HG03095 (cell line): ENCODE measurements at regions not wholly inside any gene's neighbourhood (a gene's known extent, or its start where the extent isn't known, plus 50 kb on each side); places are given as distances from the start of the nearest gene placed in this dataset.
"Not testable (repeated sequence)": the region's sequence is repeated elsewhere in the genome, so short reads cannot be mapped to it uniquely, and the experiment has no call there.

Source experiments
- ATAC-seq: cut with Tn5 transposase; IDR thresholded peaks from one replicate; pipeline ENCODE4 v1.9.1; 2021; ENCODE audit warnings: moderate library complexity; ENCODE audit not compliant: unreplicated experiment

DNA sequence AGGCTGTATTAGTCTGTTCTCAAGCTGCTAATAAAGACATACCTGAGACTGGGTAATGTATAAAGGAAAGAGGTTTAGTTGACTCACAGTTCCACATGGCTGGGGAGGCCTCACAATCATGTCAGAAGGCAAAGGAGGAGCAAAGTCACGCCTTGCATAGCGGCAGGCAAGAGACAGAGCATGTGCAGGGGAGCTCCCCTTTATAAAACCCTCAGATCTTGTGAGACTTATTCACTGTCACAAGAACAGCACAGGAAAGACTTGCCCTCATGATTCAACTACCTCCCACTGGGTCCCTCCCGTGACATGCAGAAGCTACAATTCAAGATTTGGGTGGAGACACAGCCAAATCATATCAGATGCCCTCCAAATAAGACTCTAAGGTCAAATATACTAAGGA lies 139.4 kb upstream of the TOP1 start:
- not testable (repeated sequence) for ATAC-seq

DNA sequence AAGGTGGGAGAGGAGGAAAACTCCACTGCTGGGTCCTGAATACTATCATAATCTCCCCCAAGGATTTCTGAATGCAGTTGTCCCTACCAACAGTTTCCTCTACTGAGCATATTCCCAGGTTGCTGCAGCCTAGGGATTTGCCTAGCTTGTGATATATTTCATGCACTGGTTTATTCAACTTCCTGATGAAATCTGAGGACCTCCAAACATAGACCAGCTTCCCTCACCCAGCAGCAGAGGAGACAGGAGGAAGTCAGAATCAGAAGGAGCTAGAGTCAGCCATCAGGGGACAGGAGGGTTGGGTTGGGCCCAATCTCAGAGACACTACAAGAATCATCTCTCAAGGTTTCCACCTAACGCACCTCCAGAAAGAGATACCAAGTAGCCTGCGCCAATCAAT lies 138.4 kb upstream of the TOP1 start:
- no peak for ATAC-seq

DNA sequence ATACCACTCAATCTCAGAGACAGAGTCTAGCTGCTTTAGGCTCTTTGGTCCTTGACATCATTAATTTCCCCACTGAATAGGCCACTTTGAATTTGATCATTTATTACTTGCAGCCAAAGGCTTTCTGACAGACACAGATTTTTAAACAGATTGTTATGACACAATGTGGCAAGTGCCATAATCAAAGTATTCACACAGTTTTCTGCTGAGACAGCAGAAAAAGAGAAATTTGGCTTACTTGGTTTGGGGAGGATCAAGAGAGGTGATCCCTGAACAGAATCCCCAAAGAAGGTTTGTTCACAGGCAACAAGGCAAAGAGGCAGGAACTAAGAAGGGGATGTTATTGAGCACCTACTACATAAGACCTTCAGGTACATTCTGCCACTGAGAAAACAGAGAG lies 138.0 kb upstream of the TOP1 start:
- ATAC-seq = no peak

DNA sequence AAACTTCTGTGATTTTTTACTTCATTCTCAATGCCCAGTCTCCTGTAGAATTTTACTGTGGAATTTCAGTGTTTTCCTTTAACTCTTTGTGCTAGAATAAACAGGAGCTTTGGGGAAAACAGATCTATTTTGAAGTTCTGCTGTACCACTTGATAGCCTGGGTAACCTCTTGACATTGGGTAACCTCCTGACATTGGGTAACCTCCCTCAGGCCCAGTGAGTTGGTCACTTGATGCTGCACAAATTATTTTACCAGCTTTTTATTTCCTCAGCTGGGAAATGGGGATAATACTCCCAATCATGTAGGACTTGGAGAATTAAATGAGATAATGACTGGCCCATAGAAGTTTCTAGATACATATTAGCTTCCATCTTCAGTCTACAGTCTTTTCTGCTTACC lies 137.3 kb upstream of the TOP1 start:
- ATAC-seq = no peak

DNA sequence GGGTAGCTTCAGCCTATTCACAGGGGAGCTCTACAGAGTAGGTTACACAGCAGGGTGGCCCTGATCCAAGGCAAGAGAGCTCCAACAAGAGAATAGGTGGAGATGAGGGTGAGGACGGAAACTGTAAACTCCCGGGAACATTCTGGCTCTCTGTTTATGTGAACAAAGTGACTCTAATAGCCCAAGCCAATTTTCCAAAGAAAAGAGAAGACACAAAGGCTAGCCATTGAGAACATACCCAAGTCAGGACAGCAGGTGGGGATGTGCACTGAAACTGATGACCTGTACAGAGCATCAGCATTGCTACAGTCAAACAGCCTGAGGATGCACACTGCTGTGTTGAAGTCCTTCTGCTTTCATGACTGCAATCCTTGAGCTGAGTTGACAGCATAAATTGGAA lies 136.0 kb upstream of the TOP1 start:
- no peak for ATAC-seq

DNA sequence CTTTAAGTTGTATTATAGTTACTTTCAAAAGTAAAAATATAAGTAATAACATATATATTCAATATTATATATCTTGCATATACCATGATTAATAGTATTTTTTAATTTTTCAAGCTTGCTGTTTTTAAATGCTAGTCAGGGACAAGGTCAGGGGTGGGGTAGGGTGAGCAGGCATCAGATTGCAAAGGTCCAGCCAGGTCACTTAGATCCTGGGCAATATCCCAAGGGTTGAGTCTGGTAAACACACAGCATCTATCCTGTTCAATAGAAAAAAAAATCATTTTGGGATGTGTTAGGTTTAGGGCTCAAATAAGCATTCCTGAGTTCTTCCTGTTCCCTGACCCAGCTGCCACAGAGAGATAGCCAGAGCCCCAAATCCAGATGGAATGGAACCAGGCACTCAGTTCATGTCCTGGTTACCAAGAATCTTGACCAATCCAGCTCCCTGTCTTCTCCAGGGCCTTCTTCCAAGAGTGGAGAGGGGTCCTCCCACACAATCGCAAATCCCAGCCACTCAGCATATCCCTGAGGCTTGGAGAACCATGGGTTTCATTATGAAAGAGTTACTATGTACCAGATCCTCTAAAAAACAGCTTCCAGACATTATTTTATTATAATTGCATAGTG lies 134.9 kb upstream of the TOP1 start:
- ATAC-seq = no peak

DNA sequence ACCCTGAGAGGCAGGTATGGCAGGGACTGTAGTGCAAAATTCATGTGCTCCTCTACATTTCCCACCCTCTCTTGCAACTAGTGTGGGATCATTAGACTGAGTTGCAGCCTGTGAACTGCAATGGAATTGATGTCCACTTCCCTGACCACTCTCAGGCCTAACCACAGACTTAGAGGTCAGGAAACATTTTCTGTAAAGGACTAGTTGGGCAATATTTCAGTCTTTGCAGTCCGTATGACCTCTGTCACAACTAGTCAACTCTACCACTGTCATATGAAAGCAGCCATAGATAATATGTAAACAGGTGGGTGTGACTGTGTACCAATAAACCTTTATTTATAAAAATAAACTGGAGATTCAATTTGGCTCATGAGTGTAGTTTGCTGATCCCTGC lies 134.4 kb upstream of the TOP1 start:
- ATAC-seq = no peak

DNA sequence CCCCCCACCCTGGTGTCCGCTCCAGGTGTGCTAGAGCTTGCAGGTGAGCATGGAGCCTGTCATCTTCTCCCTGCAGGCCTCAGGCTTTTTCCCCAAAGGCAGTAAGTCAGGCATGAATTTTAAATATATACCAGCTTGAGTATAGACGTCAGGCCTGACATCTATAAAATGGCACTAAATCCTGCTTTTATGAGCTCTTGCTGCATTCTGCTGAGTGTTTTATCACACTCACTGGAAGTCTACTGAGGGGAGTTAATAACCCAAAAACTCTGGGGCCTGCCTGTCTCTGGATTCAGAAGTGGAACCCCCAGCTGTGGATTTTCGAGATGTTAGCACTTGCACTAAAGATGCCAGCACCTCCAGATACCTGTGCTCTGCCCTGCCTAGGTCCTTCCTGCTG lies 133.4 kb upstream of the TOP1 start:
- no peak for ATAC-seq

DNA sequence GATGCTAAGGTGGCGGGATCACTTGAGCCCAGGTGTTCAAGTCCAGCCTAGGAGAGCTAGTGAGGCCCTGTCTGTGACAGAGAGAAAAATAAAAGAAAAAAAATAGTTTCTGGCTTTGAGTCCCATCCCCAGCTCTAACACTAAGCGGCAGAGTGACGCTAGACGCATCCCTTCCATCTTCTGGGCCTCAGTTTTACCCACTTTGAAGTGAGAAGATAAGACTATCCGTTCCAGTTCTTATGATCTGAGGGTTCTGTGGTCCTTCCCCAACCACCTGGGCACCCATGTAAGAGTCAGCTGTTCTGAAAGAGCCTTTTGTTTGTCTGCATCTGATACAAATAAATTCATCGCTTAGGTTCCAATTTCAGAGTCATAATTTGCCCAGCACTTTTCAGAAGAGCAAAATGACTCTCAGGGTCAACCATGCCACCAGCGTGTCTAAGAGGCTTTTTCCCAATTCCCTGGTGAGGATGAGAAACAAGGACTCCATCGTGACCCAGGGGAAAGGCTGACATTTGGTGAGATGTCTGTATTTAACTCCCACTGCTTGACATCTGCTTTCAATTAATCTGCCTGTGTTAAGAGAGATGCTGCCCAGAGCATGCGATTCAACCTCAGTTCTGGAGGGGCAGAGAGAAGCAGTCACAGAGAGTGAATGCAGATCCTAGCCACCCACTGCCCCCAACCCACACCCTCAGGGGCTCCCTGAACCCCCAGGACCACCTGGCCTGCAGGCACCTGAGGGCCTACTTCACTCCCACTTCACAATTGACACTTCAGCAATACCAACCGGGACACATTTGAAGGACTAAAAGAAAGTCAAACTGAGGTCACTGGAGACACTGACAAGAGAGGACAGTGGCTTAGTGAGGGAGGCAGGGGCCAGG lies 131.6 kb upstream of the TOP1 start:
- ATAC-seq = no peak

DNA sequence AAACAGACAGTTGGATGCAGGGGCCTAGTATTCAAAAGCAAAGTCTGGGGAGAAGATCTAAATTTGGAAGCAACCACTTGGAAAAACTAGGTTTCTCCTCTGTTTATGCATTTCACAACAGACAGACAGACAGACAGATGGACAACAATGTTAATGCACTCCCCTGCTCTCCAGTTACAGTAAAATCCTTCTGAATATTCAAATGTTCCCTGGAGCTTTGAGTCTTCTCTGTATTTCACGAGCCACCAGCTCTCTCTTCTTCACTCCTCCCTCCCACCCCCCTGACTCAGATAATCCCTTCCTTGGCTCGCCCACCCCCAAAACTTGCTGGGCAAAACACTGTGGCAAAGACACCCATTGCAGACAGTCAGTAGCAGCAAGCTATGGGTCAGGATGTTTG lies 129.3 kb upstream of the TOP1 start:
- ATAC-seq = no peak

DNA sequence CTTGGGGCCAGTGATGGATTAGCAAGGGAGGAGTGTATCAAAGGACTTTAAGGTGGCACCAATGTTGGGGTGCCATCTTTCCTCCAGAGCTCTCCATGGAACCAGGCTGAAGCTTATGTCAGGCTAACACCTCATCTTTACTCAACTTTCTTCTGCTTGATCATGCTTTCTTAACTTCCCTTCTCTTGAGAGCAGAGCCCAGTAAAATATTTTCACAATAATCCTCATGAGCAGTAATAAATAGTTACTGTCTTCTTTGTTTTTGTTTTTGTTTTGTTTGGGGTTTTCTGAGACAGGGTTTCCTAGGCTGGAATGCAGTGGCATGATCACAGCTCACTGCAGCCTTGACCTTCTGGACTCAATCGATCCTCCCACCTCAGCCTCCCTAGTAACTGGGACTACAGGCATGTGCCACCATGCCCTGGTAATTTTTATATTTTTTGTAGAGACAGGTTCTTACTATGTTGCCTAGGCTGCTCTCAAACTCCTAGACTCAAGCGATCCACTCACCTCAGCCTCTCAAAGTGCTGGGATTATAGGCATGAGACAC lies 127.9 kb upstream of the TOP1 start:
- no peak for ATAC-seq

DNA sequence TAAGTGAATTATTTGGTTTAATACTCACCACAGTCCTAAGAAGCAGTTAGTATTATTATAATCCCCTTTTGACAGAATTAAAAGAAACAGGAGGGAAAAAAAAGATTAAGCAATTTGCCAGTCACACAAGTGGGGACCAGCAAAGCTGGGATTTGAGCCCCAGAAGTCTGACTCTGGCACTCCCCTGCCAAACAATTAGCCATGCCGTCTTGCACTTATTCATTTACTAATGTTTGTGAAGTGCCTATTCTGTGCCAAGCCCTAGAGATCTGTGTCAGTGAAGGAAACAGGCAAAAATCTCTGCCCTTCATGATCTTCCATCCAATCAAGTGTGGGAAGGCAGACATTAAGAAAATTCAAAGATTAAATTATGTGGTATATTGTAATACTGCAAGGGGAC lies 126.0 kb upstream of the TOP1 start:
- no peak for ATAC-seq

DNA sequence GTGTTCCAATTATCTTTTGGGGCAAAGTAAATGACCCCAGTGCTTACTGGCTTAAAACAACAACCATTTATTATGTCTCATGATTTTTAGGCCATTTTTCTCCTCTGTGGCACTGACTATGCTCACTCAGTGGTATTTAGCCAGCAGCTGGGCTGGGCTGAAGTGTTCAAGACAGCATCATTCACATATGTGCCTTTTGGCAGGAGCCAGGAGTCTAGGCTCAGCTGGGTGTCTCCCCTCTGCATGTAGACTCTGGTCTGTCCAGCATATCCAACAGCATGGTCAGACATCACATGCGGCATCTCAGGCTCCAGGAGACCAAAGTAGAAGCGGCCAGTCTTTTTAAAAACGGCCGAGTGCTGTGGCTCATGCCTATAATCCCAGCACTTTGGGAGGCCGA lies 120.3 kb upstream of the TOP1 start:
- ATAC-seq = no peak

DNA sequence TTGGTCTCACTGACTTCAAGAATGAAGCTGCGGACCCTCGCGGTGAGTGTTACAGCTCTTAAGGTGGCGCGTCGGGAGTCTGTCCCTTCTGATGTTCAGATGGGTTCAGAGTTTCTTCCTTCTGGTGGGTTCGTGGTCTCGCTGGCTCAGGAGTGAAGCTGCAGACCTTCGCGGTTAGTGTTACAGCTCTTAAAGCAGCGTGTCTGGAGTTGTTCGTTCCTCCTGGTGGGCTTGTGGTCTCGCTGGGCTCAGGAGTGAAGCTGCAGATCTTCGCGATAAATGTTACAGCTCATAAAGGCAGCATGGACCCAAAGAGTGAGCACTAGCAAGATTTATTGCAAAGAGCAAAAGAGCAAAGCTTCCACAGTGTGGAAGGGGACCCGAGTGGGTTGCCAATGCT lies 119.1 kb upstream of the TOP1 start:
- not testable (repeated sequence) for ATAC-seq

DNA sequence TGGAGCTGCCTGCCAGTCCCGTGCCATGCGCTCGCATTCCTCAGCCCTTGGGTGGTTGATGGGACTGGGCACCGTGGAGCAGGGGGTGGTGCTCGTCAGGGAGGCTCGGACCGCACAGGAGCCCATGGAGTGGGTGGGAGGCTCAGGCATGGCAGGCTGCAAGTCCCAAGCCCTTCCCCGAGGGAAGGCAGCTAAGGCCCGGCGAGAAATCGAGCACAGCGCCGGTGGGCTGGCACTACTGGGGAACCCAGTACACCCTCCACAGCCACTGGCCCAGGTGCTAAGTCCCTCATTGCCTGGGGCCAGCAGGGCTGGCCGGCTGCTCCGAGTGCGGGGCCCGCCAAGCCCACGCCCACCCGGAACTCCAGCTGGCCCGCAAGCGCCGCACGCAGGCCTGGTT lies 118.2 kb upstream of the TOP1 start:
- ATAC-seq = not testable (repeated sequence)

DNA sequence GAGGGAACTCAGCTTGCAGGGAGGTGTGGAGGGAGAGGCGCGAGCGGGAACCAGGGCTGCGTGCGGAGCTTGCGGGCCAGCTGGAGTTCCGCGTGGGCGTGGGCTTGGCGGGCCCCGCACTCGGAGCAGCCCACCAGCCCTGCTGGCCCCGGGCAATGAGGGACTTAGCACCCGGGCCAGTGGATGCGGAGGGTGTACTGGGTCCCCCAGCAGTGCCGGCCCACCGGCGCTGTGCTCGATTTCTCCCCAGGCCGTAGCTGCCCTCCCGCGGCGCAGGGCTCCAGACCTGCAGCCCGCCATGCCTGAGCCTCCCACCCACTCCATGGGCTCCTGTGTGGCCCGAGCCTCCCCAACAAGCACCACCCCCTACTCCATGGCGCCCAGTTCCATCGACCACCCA lies 117.5 kb upstream of the TOP1 start:
- ATAC-seq = not testable (repeated sequence)

DNA sequence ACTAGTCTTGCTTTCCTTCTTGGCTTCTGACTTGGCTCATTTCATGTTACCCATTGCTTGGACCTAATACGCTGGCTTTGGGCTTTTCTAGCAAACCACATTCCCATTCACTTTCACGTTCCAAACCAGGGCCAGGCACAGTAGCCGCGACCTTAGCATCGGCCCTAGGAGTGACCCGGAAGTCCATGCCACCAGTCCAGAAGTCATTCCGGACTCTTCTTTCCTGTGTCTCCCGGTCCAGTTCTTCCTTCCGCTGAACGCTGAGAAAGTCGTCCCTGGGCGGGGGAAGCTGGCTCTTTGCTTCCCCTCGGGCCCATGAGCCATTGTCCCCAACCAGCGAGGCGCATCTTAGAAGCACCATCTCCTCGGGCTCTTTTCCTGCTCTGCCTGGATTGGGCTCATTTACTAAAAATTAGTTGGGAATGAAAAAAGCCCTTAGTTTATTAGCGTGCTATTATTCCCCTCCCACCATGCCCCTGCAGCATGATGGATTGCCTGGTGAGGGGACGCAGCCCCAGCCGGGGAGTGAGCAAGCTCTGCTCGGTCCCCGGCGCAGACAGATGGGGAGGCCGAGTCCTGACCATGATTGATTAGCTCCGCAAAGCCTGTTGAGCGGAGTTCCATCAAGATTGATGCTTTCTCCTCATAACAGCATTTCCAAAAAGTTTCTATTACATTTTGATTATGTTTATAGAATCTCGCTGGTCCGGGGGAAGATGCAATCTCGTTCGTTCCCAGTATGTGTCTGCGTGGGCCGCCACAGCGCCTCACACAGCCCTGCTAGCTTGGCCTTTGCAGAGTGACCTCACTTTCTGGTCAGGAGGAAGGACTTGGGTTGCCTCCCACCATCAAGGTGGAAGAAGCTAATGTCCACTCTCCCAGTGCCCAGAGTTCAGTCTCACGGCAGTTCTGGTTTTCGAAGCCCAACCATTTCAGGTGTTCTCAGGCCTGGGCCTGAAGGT lies 115.1 kb upstream of the TOP1 start:
- no peak for ATAC-seq

DNA sequence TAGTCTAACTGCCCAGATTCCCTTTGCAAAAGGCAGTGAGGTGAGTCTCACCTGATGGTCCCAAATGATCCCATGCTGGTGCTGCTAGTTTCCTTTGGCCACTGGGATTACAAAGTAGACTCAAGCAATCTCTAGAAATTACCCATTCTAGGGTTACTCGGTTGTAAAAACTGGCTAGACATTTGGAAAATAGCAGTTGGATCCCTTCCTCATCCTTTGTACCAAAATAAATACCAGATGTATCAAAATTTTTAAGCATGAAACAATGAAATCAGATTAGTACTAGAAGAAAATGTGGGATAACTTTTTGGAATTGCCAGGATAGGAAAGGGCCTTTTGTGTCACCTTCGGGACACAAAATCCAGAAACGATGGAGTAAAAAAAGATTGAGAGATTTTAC lies 112.9 kb upstream of the TOP1 start:
- no peak for ATAC-seq

DNA sequence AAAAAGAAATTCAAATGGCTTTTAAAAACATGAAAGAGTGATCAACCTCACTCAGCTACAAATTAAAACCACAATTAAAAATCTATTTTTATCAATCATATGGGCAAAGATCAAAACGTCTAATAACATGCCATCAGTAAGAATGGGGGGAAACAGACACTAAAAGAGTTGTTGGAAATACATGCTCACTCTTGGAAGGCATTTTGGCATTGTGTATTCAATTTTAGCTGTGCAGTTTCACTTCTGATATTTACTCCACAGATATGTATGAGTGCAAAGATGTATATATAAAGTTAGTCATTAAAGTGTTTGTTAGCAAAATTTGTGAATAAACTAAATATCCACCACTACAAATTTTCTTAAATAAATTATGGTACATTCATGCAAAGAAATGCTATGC lies 112.3 kb upstream of the TOP1 start:
- ATAC-seq = no peak

DNA sequence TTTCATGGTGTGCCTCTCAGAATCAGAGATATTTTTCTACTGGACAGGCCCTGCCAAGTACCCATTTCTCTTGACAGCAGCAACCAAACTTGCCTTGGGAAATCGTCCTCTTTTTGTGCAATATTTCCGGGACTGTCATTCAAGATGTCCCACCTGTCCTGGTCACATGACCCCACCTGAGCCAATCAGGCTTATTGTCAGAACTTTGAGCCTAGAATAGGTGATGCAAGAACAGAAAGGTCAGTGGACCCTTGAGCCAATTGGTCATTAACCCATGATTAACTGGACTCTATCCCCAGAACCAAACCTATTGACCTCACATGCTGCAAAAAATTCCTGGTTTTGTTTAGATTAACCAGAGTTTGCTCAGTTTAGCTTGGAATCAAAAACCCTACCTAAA lies 108.3 kb upstream of the TOP1 start:
- no peak for ATAC-seq

DNA sequence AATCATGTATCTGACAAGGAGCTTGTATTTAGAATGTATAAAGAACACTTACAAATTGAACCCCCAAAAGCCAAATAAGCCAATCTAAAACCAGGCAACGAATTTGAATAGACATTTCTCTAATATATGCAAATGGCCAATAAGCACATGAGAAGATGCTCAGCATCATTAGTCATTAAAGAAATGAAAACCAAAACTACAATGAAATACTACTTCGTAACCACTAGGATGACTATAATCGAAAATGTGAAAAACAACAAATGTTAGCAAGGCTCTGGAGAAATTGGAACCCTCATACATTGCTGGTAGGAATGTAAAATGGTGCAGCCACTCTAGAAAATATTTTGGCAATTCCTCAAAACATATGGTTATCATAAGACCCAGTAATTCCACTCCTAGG lies 105.8 kb upstream of the TOP1 start:
- ATAC-seq = no peak
